ENCODE measurements at regions not wholly inside any gene's neighbourhood (a gene's known extent, or its start where the extent isn't known, plus 50 kb on each side); places are given as distances from the start of the nearest gene placed in this dataset.
"Not testable (repeated sequence)": the region's sequence is repeated elsewhere in the genome, so short reads cannot be mapped to it uniquely, and the experiment has no call there.

- no peak for DNase-seq
- H3K4me1 ChIP-seq (ENCODE audit: control insufficient read depth, insufficient read depth, low read length, poor library complexity, severe bottlenecking) = no peaks in the 10 kb centered on the region
- H3K4me3 Mint-ChIP-seq = no peak overlapping the region
- no peaks in the 10 kb centered on the region for H3K36me3 Mint-ChIP-seq
- H3K4me1 Mint-ChIP-seq = no peaks in the 10 kb centered on the region
- no peaks in the 10 kb centered on the region for H3K9me3 ChIP-seq (ENCODE audit: control insufficient read depth in 2 of 2, low read length in 2 of 2)
- H3K27ac Mint-ChIP-seq = no peak overlapping the region
- H3K36me3 ChIP-seq (ENCODE audit: control insufficient read depth, insufficient read depth, low read length) = no peaks in the 10 kb centered on the region
- H3K9me3 Mint-ChIP-seq = no peaks in the 10 kb centered on the region
- peaks cover 6% of the 10 kb centered on the region for H3K27me3 Mint-ChIP-seq
- peaks cover 23% of the 10 kb centered on the region for H3K27me3 ChIP-seq (ENCODE audit: control insufficient read depth, insufficient read depth, low read length)
- no peak overlapping the region for H3K4me3 ChIP-seq (ENCODE audit: low read depth, low read length)
- no peak overlapping the region for H3K27ac ChIP-seq (ENCODE audit: insufficient read depth, low read length, poor library complexity, severe bottlenecking)
- ATAC-seq (ENCODE audit: low read depth in 2 of 2) = no peak
Observed at GRCh38 chr16:22692916-22693637, 120.9 kb upstream of the HS3ST2 start.

- Histone ChIP-seq H3K27me3 (ENCODE audit: control insufficient read depth, insufficient read depth, low read length) (peaks cover 23% of the 10 kb centered on the region), H3K4me3 (ENCODE audit: low read depth, low read length) (no peak overlapping the region), H3K36me3 (ENCODE audit: control insufficient read depth, insufficient read depth, low read length) (no peaks in the 10 kb centered on the region), H3K27ac (ENCODE audit: insufficient read depth, low read length, poor library complexity, severe bottlenecking) (no peak overlapping the region), H3K4me1 (ENCODE audit: control insufficient read depth, insufficient read depth, low read length, poor library complexity, severe bottlenecking) (no peaks in the 10 kb centered on the region), H3K9me3 (ENCODE audit: control insufficient read depth in 2 of 2, low read length in 2 of 2) (no peaks in the 10 kb centered on the region)
- DNase-seq (no peak), ATAC-seq (ENCODE audit: low read depth in 2 of 2) (no peak)
- Mint-ChIP-seq H3K9me3 (no peaks in the 10 kb centered on the region), H3K4me3 (no peak overlapping the region), H3K36me3 (no peaks in the 10 kb centered on the region), H3K4me1 (no peaks in the 10 kb centered on the region), H3K27ac (no peak overlapping the region), H3K27me3 (peaks cover 6% of the 10 kb centered on the region)
Observed at GRCh38 chr16:22693638-22694340, 120.2 kb upstream of the HS3ST2 start.

- no peak overlapping the region for H3K27ac ChIP-seq (ENCODE audit: insufficient read depth, low read length, poor library complexity, severe bottlenecking)
- no peaks in the 10 kb centered on the region for H3K36me3 ChIP-seq (ENCODE audit: control insufficient read depth, insufficient read depth, low read length)
- Mint-ChIP-seq H3K9me3 (no peaks in the 10 kb centered on the region), H3K27ac (no peak overlapping the region), H3K27me3 (peaks cover 6% of the 10 kb centered on the region), H3K4me3 (no peak overlapping the region), H3K4me1 (no peaks in the 10 kb centered on the region), H3K36me3 (no peaks in the 10 kb centered on the region)
- no peak overlapping the region for H3K4me3 ChIP-seq (ENCODE audit: low read depth, low read length)
- H3K9me3 ChIP-seq (ENCODE audit: control insufficient read depth in 2 of 2, low read length in 2 of 2) = no peaks in the 10 kb centered on the region
- ATAC-seq (ENCODE audit: low read depth in 2 of 2) (no peak), DNase-seq (no peak)
- H3K4me1 ChIP-seq (ENCODE audit: control insufficient read depth, insufficient read depth, low read length, poor library complexity, severe bottlenecking) = no peaks in the 10 kb centered on the region
- H3K27me3 ChIP-seq (ENCODE audit: control insufficient read depth, insufficient read depth, low read length) = peaks cover 23% of the 10 kb centered on the region
Observed at GRCh38 chr16:22694887-22695382, 119.0 kb upstream of the HS3ST2 start.

GRCh38 chr16:22695773-22696172 lies 118.2 kb upstream of the HS3ST2 start:
- DNase-seq; ATAC-seq (ENCODE audit: low read depth in 2 of 2); H3K27ac ChIP-seq (ENCODE audit: insufficient read depth, low read length, poor library complexity, severe bottlenecking); H3K4me3 Mint-ChIP-seq; H3K9me3 Mint-ChIP-seq; H3K4me1 ChIP-seq (ENCODE audit: control insufficient read depth, insufficient read depth, low read length, poor library complexity, severe bottlenecking); H3K36me3 Mint-ChIP-seq; H3K4me3 ChIP-seq (ENCODE audit: low read depth, low read length); H3K36me3 ChIP-seq (ENCODE audit: control insufficient read depth, insufficient read depth, low read length); H3K27me3 Mint-ChIP-seq; H3K4me1 Mint-ChIP-seq; H3K27ac Mint-ChIP-seq; H3K9me3 ChIP-seq (ENCODE audit: control insufficient read depth in 2 of 2, low read length in 2 of 2): not testable (repeated sequence)
- peaks cover 16% of the 10 kb centered on the region for H3K27me3 ChIP-seq (ENCODE audit: control insufficient read depth, insufficient read depth, low read length)

DNA sequence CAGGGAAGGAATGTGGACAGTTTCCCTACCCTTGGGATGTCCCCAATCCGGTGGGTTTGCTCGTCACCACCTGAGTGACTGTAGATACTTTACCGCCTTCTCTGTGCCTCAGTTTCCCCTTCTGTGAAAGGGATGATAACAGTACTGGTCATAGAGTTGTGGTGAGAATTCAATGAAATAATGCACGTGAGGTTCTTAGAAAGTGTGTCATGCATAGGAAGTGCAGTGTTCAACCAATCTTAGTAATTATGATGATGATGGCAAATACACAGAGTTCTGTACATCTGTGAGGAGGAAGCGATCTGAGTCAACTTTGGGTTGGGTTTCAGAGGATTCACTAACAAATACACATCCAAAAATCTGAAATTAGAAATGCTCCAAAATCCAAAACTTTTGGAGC lies 114.6 kb upstream of the HS3ST2 start:
- no peak for DNase-seq
- Histone ChIP-seq H3K9me3 (ENCODE audit: control insufficient read depth in 2 of 2, low read length in 2 of 2) (no peaks in the 10 kb centered on the region), H3K27me3 (ENCODE audit: control insufficient read depth, insufficient read depth, low read length) (peaks cover 12% of the 10 kb centered on the region), H3K27ac (ENCODE audit: insufficient read depth, low read length, poor library complexity, severe bottlenecking) (no peak overlapping the region), H3K4me3 (ENCODE audit: low read depth, low read length) (no peak overlapping the region), H3K36me3 (ENCODE audit: control insufficient read depth, insufficient read depth, low read length) (no peaks in the 10 kb centered on the region), H3K4me1 (ENCODE audit: control insufficient read depth, insufficient read depth, low read length, poor library complexity, severe bottlenecking) (no peaks in the 10 kb centered on the region)
- ATAC-seq (ENCODE audit: low read depth in 2 of 2) = no peak
- Mint-ChIP-seq H3K27ac (no peak overlapping the region), H3K9me3 (peaks cover 0 to 4% (median 0%) of the 10 kb centered on the region in 7 donors), H3K36me3 (no peaks in the 10 kb centered on the region), H3K4me1 (no peaks in the 10 kb centered on the region), H3K4me3 (no peak overlapping the region), H3K27me3 (peaks cover 6% of the 10 kb centered on the region)

GRCh38 chr16:22705799-22706198 lies 108.2 kb upstream of the HS3ST2 start:
- ATAC-seq (ENCODE audit: low read depth in 2 of 2) = no peak
- DNase-seq = no peak
- Histone ChIP-seq H3K36me3 (ENCODE audit: control insufficient read depth, insufficient read depth, low read length) (no peaks in the 10 kb centered on the region), H3K27me3 (ENCODE audit: control insufficient read depth, insufficient read depth, low read length) (no peaks in the 10 kb centered on the region), H3K9me3 (ENCODE audit: control insufficient read depth in 2 of 2, low read length in 2 of 2) (no peaks in the 10 kb centered on the region), H3K4me3 (ENCODE audit: low read depth, low read length) (no peak overlapping the region), H3K27ac (ENCODE audit: insufficient read depth, low read length, poor library complexity, severe bottlenecking) (no peak overlapping the region), H3K4me1 (ENCODE audit: control insufficient read depth, insufficient read depth, low read length, poor library complexity, severe bottlenecking) (no peaks in the 10 kb centered on the region)
- Mint-ChIP-seq H3K27ac (no peak overlapping the region), H3K4me1 (no peaks in the 10 kb centered on the region), H3K27me3 (peaks cover 9% of the 10 kb centered on the region), H3K9me3 (peaks cover 0 to 4% (median under 1%) of the 10 kb centered on the region in 7 donors), H3K36me3 (no peaks in the 10 kb centered on the region), H3K4me3 (no peak overlapping the region)

GRCh38 chr16:22710326-22710725 lies 103.6 kb upstream of the HS3ST2 start:
- H3K9me3 ChIP-seq (ENCODE audit: control insufficient read depth in 2 of 2, low read length in 2 of 2) = peaks cover 8 to 15% of the 10 kb centered on the region in 2 experiments
- H3K4me1 ChIP-seq (ENCODE audit: control insufficient read depth, insufficient read depth, low read length, poor library complexity, severe bottlenecking) = no peaks in the 10 kb centered on the region
- no peak overlapping the region for H3K4me3 Mint-ChIP-seq
- peaks cover 10% of the 10 kb centered on the region for H3K27me3 Mint-ChIP-seq
- no peak for ATAC-seq (ENCODE audit: low read depth in 2 of 2)
- no peaks in the 10 kb centered on the region for H3K27me3 ChIP-seq (ENCODE audit: control insufficient read depth, insufficient read depth, low read length)
- no peak for DNase-seq
- H3K36me3 Mint-ChIP-seq = no peaks in the 10 kb centered on the region
- H3K4me3 ChIP-seq (ENCODE audit: low read depth, low read length) = no peak overlapping the region
- no peak overlapping the region for H3K27ac Mint-ChIP-seq
- no peaks in the 10 kb centered on the region for H3K4me1 Mint-ChIP-seq
- no peaks in the 10 kb centered on the region for H3K36me3 ChIP-seq (ENCODE audit: control insufficient read depth, insufficient read depth, low read length)
- peaks cover 3 to 25% (median 6%) of the 10 kb centered on the region in 7 donors for H3K9me3 Mint-ChIP-seq
- no peak overlapping the region for H3K27ac ChIP-seq (ENCODE audit: insufficient read depth, low read length, poor library complexity, severe bottlenecking)

DNA sequence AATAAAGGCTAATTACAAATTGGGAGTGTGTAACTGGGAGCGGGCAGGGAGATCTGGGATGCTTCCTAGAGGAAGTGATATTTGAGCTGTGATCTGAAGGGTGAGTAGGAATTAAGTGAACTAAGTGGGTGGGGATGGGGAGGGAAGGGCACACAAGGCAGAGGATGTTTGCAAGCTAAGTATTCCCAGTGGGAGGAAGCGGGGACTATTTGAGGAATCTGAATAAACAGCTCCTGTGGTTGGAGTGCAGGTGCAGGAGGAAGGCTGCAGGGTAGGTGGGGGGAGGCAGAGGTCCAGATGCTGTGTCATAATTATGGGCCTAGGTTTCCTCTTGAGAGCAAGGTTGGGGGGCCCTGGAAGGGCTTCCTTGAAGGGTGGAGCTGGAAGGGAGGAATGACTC lies 102.1 kb upstream of the HS3ST2 start:
- no peaks in the 10 kb centered on the region for H3K36me3 Mint-ChIP-seq
- Histone ChIP-seq H3K27ac (ENCODE audit: insufficient read depth, low read length, poor library complexity, severe bottlenecking) (no peak overlapping the region), H3K4me3 (ENCODE audit: low read depth, low read length) (no peak overlapping the region), H3K27me3 (ENCODE audit: control insufficient read depth, insufficient read depth, low read length) (no peaks in the 10 kb centered on the region), H3K36me3 (ENCODE audit: control insufficient read depth, insufficient read depth, low read length) (no peaks in the 10 kb centered on the region), H3K4me1 (ENCODE audit: control insufficient read depth, insufficient read depth, low read length, poor library complexity, severe bottlenecking) (no peaks in the 10 kb centered on the region), H3K9me3 (ENCODE audit: control insufficient read depth in 2 of 2, low read length in 2 of 2) (peaks cover 8 to 15% of the 10 kb centered on the region in 2 experiments)
- H3K27ac Mint-ChIP-seq = no peak overlapping the region
- DNase-seq (no peak), ATAC-seq (ENCODE audit: low read depth in 2 of 2) (no peak)
- H3K9me3 Mint-ChIP-seq = peaks cover 3 to 25% (median 6%) of the 10 kb centered on the region in 7 donors
- no peak overlapping the region for H3K4me3 Mint-ChIP-seq
- H3K4me1 Mint-ChIP-seq = no peaks in the 10 kb centered on the region
- H3K27me3 Mint-ChIP-seq = peaks cover 14% of the 10 kb centered on the region
